NB4 (cell line): ENCODE measurements at regions not wholly inside any gene's neighbourhood (a gene's known extent, or its start where the extent isn't known, plus 50 kb on each side); places are given as distances from the start of the nearest gene placed in this dataset.

ENCODE experiments used
- DNase-seq: peaks from one replicate; pipeline ENCODE4 v3.0.0; 2010; ENCODE audit warnings: low read depth
- H3K4me3 ChIP-seq: one replicate; pipeline ENCODE4 v1.5.1; 2011; ENCODE audit warnings: mild to moderate bottlenecking, low read depth, low read length, moderate library complexity
- MAX ChIP-seq: IDR thresholded peaks from 2 replicates; pipeline ENCODE4 v1.6.1; 2011; ENCODE audit warnings: low read depth, low read length
- MYC ChIP-seq: IDR thresholded peaks from 2 replicates; pipeline ENCODE4 v1.6.1; 2011; ENCODE audit warnings: low read depth, low read length
- POLR2A ChIP-seq: IDR thresholded peaks from 2 replicates; pipeline ENCODE4 v1.6.1; 2011; ENCODE audit warnings: mild to moderate bottlenecking; ENCODE audit not compliant: insufficient read length; ENCODE audit errors: extremely low read depth
- TF ChIP-seq, protein P1 (sequence below): IDR thresholded peaks from one replicate; pipeline ENCODE4 v1.5.1; 2012; ENCODE audit warnings: low read depth, low read length

- DNase-seq: no peak
- TF ChIP-seq MAX (no peak), MYC (no peak), POLR2A (no peak)
- TF ChIP-seq, protein P1, sequence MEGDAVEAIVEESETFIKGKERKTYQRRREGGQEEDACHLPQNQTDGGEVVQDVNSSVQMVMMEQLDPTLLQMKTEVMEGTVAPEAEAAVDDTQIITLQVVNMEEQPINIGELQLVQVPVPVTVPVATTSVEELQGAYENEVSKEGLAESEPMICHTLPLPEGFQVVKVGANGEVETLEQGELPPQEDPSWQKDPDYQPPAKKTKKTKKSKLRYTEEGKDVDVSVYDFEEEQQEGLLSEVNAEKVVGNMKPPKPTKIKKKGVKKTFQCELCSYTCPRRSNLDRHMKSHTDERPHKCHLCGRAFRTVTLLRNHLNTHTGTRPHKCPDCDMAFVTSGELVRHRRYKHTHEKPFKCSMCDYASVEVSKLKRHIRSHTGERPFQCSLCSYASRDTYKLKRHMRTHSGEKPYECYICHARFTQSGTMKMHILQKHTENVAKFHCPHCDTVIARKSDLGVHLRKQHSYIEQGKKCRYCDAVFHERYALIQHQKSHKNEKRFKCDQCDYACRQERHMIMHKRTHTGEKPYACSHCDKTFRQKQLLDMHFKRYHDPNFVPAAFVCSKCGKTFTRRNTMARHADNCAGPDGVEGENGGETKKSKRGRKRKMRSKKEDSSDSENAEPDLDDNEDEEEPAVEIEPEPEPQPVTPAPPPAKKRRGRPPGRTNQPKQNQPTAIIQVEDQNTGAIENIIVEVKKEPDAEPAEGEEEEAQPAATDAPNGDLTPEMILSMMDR: no peak
- no peak overlapping the region for H3K4me3 ChIP-seq
These were observed 160.0 kb upstream of the CRY1 start for GRCh38 chr12:107253361-107253760.

GRCh38 chr12:107254258-107254856 is 161.0 kb upstream of the CRY1 start:
- no peak for TF ChIP-seq POLR2A
- no peak for TF ChIP-seq MAX
- no peak for TF ChIP-seq MYC
- TF ChIP-seq, protein P1: no peak
- DNase-seq: no peak
- no peak overlapping the region for H3K4me3 ChIP-seq

- TF ChIP-seq, protein P1: no peak
- TF ChIP-seq MAX (no peak), POLR2A (no peak), MYC (no peak)
- H3K4me3 ChIP-seq: no peak overlapping the region
- DNase-seq: no peak
These were observed 165.4 kb upstream of the CRY1 start for GRCh38 chr12:107258780-107259179.

- TF ChIP-seq MAX: no peak
- TF ChIP-seq MYC: no peak
- no peak for TF ChIP-seq POLR2A
- TF ChIP-seq, protein P1: no peak
- no peak overlapping the region for H3K4me3 ChIP-seq
- no peak for DNase-seq
These were observed 170.6 kb upstream of the CRY1 start for GRCh38 chr12:107263980-107264379.

DNA sequence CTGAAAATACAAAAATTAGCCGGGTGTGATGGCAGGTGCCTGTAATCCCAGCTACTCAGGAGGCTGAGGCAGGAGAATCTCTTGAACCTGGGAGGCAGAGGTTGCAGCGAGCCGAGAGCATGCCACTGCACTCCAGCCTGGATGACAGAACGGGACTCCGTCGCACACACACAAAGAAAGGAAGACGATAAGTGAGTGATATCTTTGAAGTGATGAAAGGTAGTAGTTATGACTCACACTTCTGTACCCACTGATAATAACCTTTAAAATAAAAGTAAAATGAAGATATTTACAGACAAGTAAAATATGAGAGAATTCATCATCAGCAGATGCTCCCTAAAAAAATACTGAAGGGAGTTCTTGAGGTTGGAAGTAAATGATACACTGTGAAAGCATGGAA is 171.3 kb upstream of the CRY1 start:
- DNase-seq: no peak
- H3K4me3 ChIP-seq: no peak overlapping the region
- TF ChIP-seq MYC (no peak), POLR2A (no peak), MAX (no peak)
- TF ChIP-seq, protein P1: no peak

GRCh38 chr12:107267604-107268003 is 174.3 kb upstream of the CRY1 start:
- no peak for DNase-seq
- H3K4me3 ChIP-seq: no peak overlapping the region
- TF ChIP-seq, protein P1: no peak
- TF ChIP-seq MAX (no peak), POLR2A (no peak), MYC (no peak)
